HG03354 (cell line): ENCODE measurements at regions not wholly inside any gene's neighbourhood (a gene's known extent, or its start where the extent isn't known, plus 50 kb on each side); places are given as distances from the start of the nearest gene placed in this dataset.
"Not testable (repeated sequence)": the region's sequence is repeated elsewhere in the genome, so short reads cannot be mapped to it uniquely, and the experiment has no call there.

Experiments used
- ATAC-seq: cut with Tn5 transposase; IDR thresholded peaks from one replicate; pipeline ENCODE4 v1.9.1; 2021; ENCODE audit warnings: mild to moderate bottlenecking; ENCODE audit not compliant: unreplicated experiment, poor library complexity, severe bottlenecking

GRCh38 chr2:142533177-142533576 is 344.3 kb upstream of the KYNU start:
- ATAC-seq, result no peak

GRCh38 chr2:142531377-142531776 is 346.1 kb upstream of the KYNU start:
- no peak for ATAC-seq

GRCh38 chr2:142525720-142526119 is 351.7 kb upstream of the KYNU start:
- no peak for ATAC-seq

GRCh38 chr2:142521492-142521891 is 356.0 kb upstream of the KYNU start:
- ATAC-seq, result no peak

- ATAC-seq, result no peak
Measured at GRCh38 chr2:142515493-142515892, 362.0 kb upstream of the KYNU start.

- ATAC-seq, result no peak
Measured at GRCh38 chr2:142509401-142509800, 368.1 kb upstream of the KYNU start.

- no peak for ATAC-seq
Measured at GRCh38 chr2:142504754-142505153, 372.7 kb upstream of the KYNU start.

GRCh38 chr2:142502402-142502801 is 371.6 kb upstream of the LRP1B start:
- ATAC-seq, result no peak

GRCh38 chr2:142495141-142495540 is 364.3 kb upstream of the LRP1B start:
- ATAC-seq, result no peak

GRCh38 chr2:142489631-142490030 is 358.8 kb upstream of the LRP1B start:
- not testable (repeated sequence) for ATAC-seq

- no peak for ATAC-seq
Measured at GRCh38 chr2:142484111-142484510, 353.3 kb upstream of the LRP1B start.

GRCh38 chr2:142483653-142484052 is 352.8 kb upstream of the LRP1B start:
- no peak for ATAC-seq

GRCh38 chr2:142478206-142478605 is 347.4 kb upstream of the LRP1B start:
- ATAC-seq, result no peak

- ATAC-seq, result no peak
Measured at GRCh38 chr2:142472382-142472781, 341.6 kb upstream of the LRP1B start.

- ATAC-seq, result no peak
Measured at GRCh38 chr2:142467321-142467720, 336.5 kb upstream of the LRP1B start.

- no peak for ATAC-seq
Measured at GRCh38 chr2:142463047-142463446, 332.2 kb upstream of the LRP1B start.

GRCh38 chr2:142462306-142462705 is 331.5 kb upstream of the LRP1B start:
- ATAC-seq, result no peak

- no peak for ATAC-seq
Measured at GRCh38 chr2:142445551-142446072, 314.8 kb upstream of the LRP1B start.

GRCh38 chr2:142445023-142445422 is 314.2 kb upstream of the LRP1B start:
- no peak for ATAC-seq

- no peak for ATAC-seq
Measured at GRCh38 chr2:142435847-142436246, 305.0 kb upstream of the LRP1B start.

- no peak for ATAC-seq
Measured at GRCh38 chr2:142426064-142426463, 295.2 kb upstream of the LRP1B start.

- ATAC-seq, result no peak
Measured at GRCh38 chr2:142425551-142425950, 294.7 kb upstream of the LRP1B start.
